KMS-11 (cell line): ENCODE measurements at regions not wholly inside any gene's neighbourhood (a gene's known extent, or its start where the extent isn't known, plus 50 kb on each side); places are given as distances from the start of the nearest gene placed in this dataset.

Source experiments
- H2AFZ ChIP-seq: fragments of 200-600 bp; sonication (generic); 2 replicates; pipeline ENCODE4 v1.6.1; 2016; ENCODE audit warnings: antibody characterized with exemption, mixed run types, low read depth
- H3K27ac ChIP-seq: fragments of 200-600 bp; sonication (generic); 2 replicates; pipeline ENCODE4 v1.6.1; 2016; ENCODE audit warnings: mild to moderate bottlenecking, mixed run types
- H3K27me3 ChIP-seq: fragments of 200-600 bp; sonication (generic); 2 replicates; pipeline ENCODE4 v1.6.1; 2017; ENCODE audit warnings: mild to moderate bottlenecking, low read depth, mixed run types, moderate library complexity; ENCODE audit not compliant: insufficient read depth
- H3K36me3 ChIP-seq: fragments of 200-600 bp; sonication (generic); 2 replicates; pipeline ENCODE4 v1.6.1; 2017; ENCODE audit warnings: mild to moderate bottlenecking, mixed run types; ENCODE audit not compliant: insufficient read depth
- H3K4me1 ChIP-seq: fragments of 200-600 bp; sonication (generic); 2 replicates; pipeline ENCODE4 v1.6.1; 2016; ENCODE audit warnings: mild to moderate bottlenecking, low read depth, mixed run types; ENCODE audit not compliant: poor library complexity, severe bottlenecking
- H3K4me2 ChIP-seq: fragments of 200-600 bp; sonication (generic); 2 replicates; pipeline ENCODE4 v1.7.0; 2016; ENCODE audit warnings: mild to moderate bottlenecking, mixed run types
- H3K4me3 ChIP-seq: fragments of 200-600 bp; sonication (generic); IDR thresholded peaks from 2 replicates; pipeline ENCODE4 v1.6.1; 2017; ENCODE audit warnings: low read depth, low read length, mixed read lengths; ENCODE audit not compliant: insufficient read depth
- H3K79me2 ChIP-seq: fragments of 200-600 bp; sonication (generic); 2 replicates; pipeline ENCODE4 v1.6.1; 2016; ENCODE audit warnings: low read depth, mixed run types; ENCODE audit not compliant: insufficient read depth
- H3K9ac ChIP-seq: fragments of 200-600 bp; sonication (generic); 2 replicates; pipeline ENCODE4 v1.6.1; 2016; ENCODE audit warnings: mild to moderate bottlenecking, mixed run types
- H4K20me1 ChIP-seq: fragments of 200-600 bp; sonication (generic); 2 replicates; pipeline ENCODE4 v1.6.1; 2016; ENCODE audit warnings: mild to moderate bottlenecking, mixed run types; ENCODE audit not compliant: insufficient read depth
- CTCF ChIP-seq: fragments of 200-600 bp; sonication (generic); conservative IDR thresholded peaks from 2 replicates; pipeline ENCODE4 v1.6.1; 2017; ENCODE audit warnings: low read depth, mild to moderate bottlenecking, antibody characterized with exemption, low read length, moderate library complexity, mixed read lengths

- Histone ChIP-seq H2AFZ (no peak overlapping the region), H3K4me2 (no peak overlapping the region), H3K27ac (no peak overlapping the region), H3K9ac (no peak overlapping the region), H3K27me3 (no peaks in the 10 kb centered on the region), H3K4me1 (no peaks in the 10 kb centered on the region), H3K79me2 (no peaks in the 10 kb centered on the region), H3K36me3 (no peaks in the 10 kb centered on the region), H3K4me3 (no peak overlapping the region), H4K20me1 (no peaks in the 10 kb centered on the region)
- no peak for TF ChIP-seq CTCF
Observed at GRCh38 chr6:14861491-14861943, 384.4 kb upstream of the JARID2 start.

GRCh38 chr6:14862845-14863244 lies 383.0 kb upstream of the JARID2 start:
- H3K9ac ChIP-seq: no peak overlapping the region
- H3K36me3 ChIP-seq: no peaks in the 10 kb centered on the region

GRCh38 chr6:14863902-14864850 lies 381.7 kb upstream of the JARID2 start:
- no peak overlapping the region for H3K9ac ChIP-seq
- TF ChIP-seq CTCF: no peak
- H3K4me2 ChIP-seq: no peak overlapping the region
- no peak overlapping the region for H2AFZ ChIP-seq
- H3K4me3 ChIP-seq: no peak overlapping the region
- peaks cover 6% of the 10 kb centered on the region for H3K4me1 ChIP-seq
- H4K20me1 ChIP-seq: no peaks in the 10 kb centered on the region
- H3K79me2 ChIP-seq: no peaks in the 10 kb centered on the region
- H3K27ac ChIP-seq: no peak overlapping the region
- H3K27me3 ChIP-seq: no peaks in the 10 kb centered on the region
- H3K36me3 ChIP-seq: no peaks in the 10 kb centered on the region

More at GRCh38 chr6:14862845-14863244, 383.0 kb upstream of the JARID2 start:
- no peak overlapping the region for H3K4me3 ChIP-seq
- peaks cover 6% of the 10 kb centered on the region for H3K4me1 ChIP-seq
- H2AFZ ChIP-seq: no peak overlapping the region
- H3K79me2 ChIP-seq: no peaks in the 10 kb centered on the region
- no peaks in the 10 kb centered on the region for H3K27me3 ChIP-seq
- H4K20me1 ChIP-seq: no peaks in the 10 kb centered on the region
- no peak overlapping the region for H3K27ac ChIP-seq
- H3K4me2 ChIP-seq: no peak overlapping the region
- no peak for TF ChIP-seq CTCF

GRCh38 chr6:14865531-14866100 lies 380.3 kb upstream of the JARID2 start:
- Histone ChIP-seq H3K4me3 (no peak overlapping the region), H3K79me2 (no peaks in the 10 kb centered on the region), H4K20me1 (no peaks in the 10 kb centered on the region), H3K27me3 (no peaks in the 10 kb centered on the region), H3K9ac (no peak overlapping the region), H2AFZ (no peak overlapping the region), H3K36me3 (no peaks in the 10 kb centered on the region), H3K4me1 (peaks cover 6% of the 10 kb centered on the region), H3K27ac (no peak overlapping the region), H3K4me2 (no peak overlapping the region)
- TF ChIP-seq CTCF: no peak
